IMR-90 (cell line): ENCODE measurements at regions not wholly inside any gene's neighbourhood (a gene's known extent, or its start where the extent isn't known, plus 50 kb on each side); places are given as distances from the start of the nearest gene placed in this dataset.

Source experiments
- ATAC-seq: fragments of 200-7000 bp; cut with Tn5 transposase; 2 replicates; pipeline ENCODE4 v1.9.1; 2020; ENCODE audit warnings: low read depth, mild to moderate bottlenecking, moderate library complexity
- BruUV-seq: library from RNA; stranded (reverse); fragments of 400-500 nt; replicated peaks from 2 replicates; lab custom pipeline; 2021; lab: Mats Ljungman, UMichigan
- CTCF ChIA-PET: fragments of 300-600 bp; formaldehyde crosslinking; extraction: SDS; loops from one replicate; lab custom pipeline; 2021; ENCODE audit warnings: antibody characterized with exemption; lab: Yijun Ruan, JAX
- POLR2A ChIA-PET: fragments of 300-600 bp; sonication (Branson Sonifier 250); formaldehyde crosslinking; loops from one replicate; lab custom pipeline; 2022; ENCODE audit warnings: antibody characterized with exemption; ENCODE audit not compliant: unreplicated experiment; lab: Charles Lee
- DNase-seq: peaks from one replicate; pipeline ENCODE4 v3.0.0; 2013
- H2AFZ ChIP-seq: replicated peaks from 2 replicates; pipeline ENCODE3; 2013; ENCODE audit warnings: low read length, mild to moderate bottlenecking; ENCODE audit not compliant: poor library complexity
- H2AK5ac ChIP-seq: 2 replicates; pipeline ENCODE4 v1.6.1; 2013; ENCODE audit warnings: low read depth, low read length, inconsistent platforms
- H2AK9ac ChIP-seq: replicated peaks from 2 replicates; pipeline ENCODE3; 2013; ENCODE audit warnings: mild to moderate bottlenecking, low read depth, low read length, moderate library complexity; ENCODE audit not compliant: poor library complexity
- H2BK120ac ChIP-seq: 2 replicates; pipeline ENCODE4 v1.6.1; 2013; ENCODE audit warnings: low read depth, low read length, inconsistent platforms
- H2BK15ac ChIP-seq: 3 replicates; pipeline ENCODE4 v1.6.1; 2013; ENCODE audit warnings: low read depth, low read length, inconsistent platforms
- H2BK20ac ChIP-seq: 2 replicates; pipeline ENCODE4 v1.6.1; 2013; ENCODE audit warnings: low read depth, mild to moderate bottlenecking, inconsistent platforms, low read length, moderate library complexity
- H2BK5ac ChIP-seq: 2 replicates; pipeline ENCODE4 v1.6.1; 2013; ENCODE audit warnings: mild to moderate bottlenecking, low read depth, low read length, inconsistent platforms; ENCODE audit not compliant: poor library complexity, severe bottlenecking
- H3K14ac ChIP-seq: replicated peaks from 2 replicates; pipeline ENCODE4 v1.6.1; 2013; ENCODE audit warnings: low read depth, low read length, inconsistent platforms
- H3K18ac ChIP-seq: 2 replicates; pipeline ENCODE4 v1.6.1; 2013; ENCODE audit warnings: low read depth, low read length, control low read depth
- H3K23ac ChIP-seq: 2 replicates; pipeline ENCODE4 v1.6.1; 2013; ENCODE audit warnings: low read depth, low read length, inconsistent platforms
- H3K27ac ChIP-seq: 2 replicates; pipeline ENCODE4 v1.5.1; 2013; ENCODE audit warnings: mild to moderate bottlenecking, control low read depth, low read length; ENCODE audit not compliant: insufficient read depth
- H3K27me3 ChIP-seq: 2 replicates; pipeline ENCODE4 v1.6.1; 2013; ENCODE audit warnings: low read length; ENCODE audit not compliant: control insufficient read depth, insufficient read depth
- H3K36me3 ChIP-seq: 2 replicates; pipeline ENCODE4 v1.6.1; 2013; ENCODE audit warnings: low read length, mixed read lengths; ENCODE audit not compliant: control insufficient read depth, insufficient read depth
- H3K4ac ChIP-seq: 2 replicates; pipeline ENCODE4 v1.6.1; 2013; ENCODE audit warnings: low read depth, low read length, inconsistent platforms
- H3K4me1 ChIP-seq: 2 replicates; pipeline ENCODE4 v1.6.1; 2013; ENCODE audit warnings: low read length, mixed read lengths; ENCODE audit not compliant: control insufficient read depth, insufficient read depth
- H3K4me2 ChIP-seq: 2 replicates; pipeline ENCODE4 v1.6.1; 2013; ENCODE audit warnings: low read depth, mild to moderate bottlenecking, control low read depth, low read length, moderate library complexity
- H3K4me3 ChIP-seq: 2 replicates; pipeline ENCODE4 v1.5.1; 2013; ENCODE audit warnings: low read depth, mild to moderate bottlenecking, control low read depth, low read length, moderate library complexity; ENCODE audit not compliant: insufficient read depth
- H3K56ac ChIP-seq: 2 replicates; pipeline ENCODE4 v1.6.1; 2013; ENCODE audit warnings: low read length, inconsistent platforms; ENCODE audit not compliant: insufficient read depth; ENCODE audit errors: extremely low read depth
- H3K79me1 ChIP-seq, 2 experiments: 2 replicates each; pipeline ENCODE4 v1.6.1; 2013; ENCODE audit warnings: low read length in 2 of 2, inconsistent platforms in 1 of 2, low read depth in 1 of 2
- H3K9ac ChIP-seq: 2 replicates; pipeline ENCODE4 v1.6.1; 2013; ENCODE audit warnings: low read depth, low read length, control low read depth
- H3K9me1 ChIP-seq: 2 replicates; pipeline ENCODE4 v1.6.1; 2013; ENCODE audit warnings: low read length, inconsistent platforms; ENCODE audit not compliant: insufficient read depth
- H3K9me3 ChIP-seq: 2 replicates; pipeline ENCODE4 v1.6.1; 2013; ENCODE audit warnings: low read length; ENCODE audit not compliant: control insufficient read depth, insufficient read depth
- H4K20me1 ChIP-seq: 2 replicates; pipeline ENCODE4 v1.6.1; 2013; ENCODE audit warnings: low read length, inconsistent platforms; ENCODE audit not compliant: insufficient read depth
- H4K5ac ChIP-seq: 2 replicates; pipeline ENCODE4 v1.6.1; 2013; ENCODE audit warnings: mild to moderate bottlenecking, low read depth, low read length, control low read depth
- H4K8ac ChIP-seq, 2 experiments: 2 replicates each; pipeline ENCODE4 v1.6.1; 2013; ENCODE audit warnings: low read depth in 2 of 2, low read length in 2 of 2, control low read depth in 1 of 2, inconsistent platforms in 1 of 2
- H4K91ac ChIP-seq: 2 replicates; pipeline ENCODE4 v1.6.1; 2013; ENCODE audit warnings: low read depth, low read length, inconsistent platforms; ENCODE audit not compliant: insufficient read depth
- BHLHE40 ChIP-seq: fragments of 150-350 bp; IDR thresholded peaks from 2 replicates; pipeline ENCODE4 v1.6.1; 2016; ENCODE audit warnings: mild to moderate bottlenecking, low read depth, low read length
- CHD1 ChIP-seq: IDR thresholded peaks from 2 replicates; pipeline ENCODE4 v1.6.1; 2012; ENCODE audit warnings: low read depth, low read length, improper control_type of control experiment
- CTCF ChIP-seq: conservative IDR thresholded peaks from 2 replicates; pipeline ENCODE4 v1.5.1; 2012; ENCODE audit warnings: mild to moderate bottlenecking, low read depth, low read length, improper control_type of control experiment
- NFE2L2 ChIP-seq: fragments of 150-350 bp; IDR thresholded peaks from 2 replicates; pipeline ENCODE4 v1.6.1; 2016; ENCODE audit warnings: low read depth, mild to moderate bottlenecking, low read length
- POLR2A ChIP-seq: IDR thresholded peaks from 2 replicates; pipeline ENCODE4 v1.6.1; 2012; ENCODE audit warnings: mild to moderate bottlenecking, low read depth, low read length
- RAD21 ChIP-seq: IDR thresholded peaks from 2 replicates; pipeline ENCODE4 v1.6.1; 2012; ENCODE audit warnings: low read length, improper control_type of control experiment
- RCOR1 ChIP-seq: IDR thresholded peaks from 2 replicates; pipeline ENCODE4 v1.6.1; 2012; ENCODE audit warnings: mild to moderate bottlenecking, low read length, improper control_type of control experiment; ENCODE audit not compliant: insufficient replicate concordance
- RFX5 ChIP-seq: IDR thresholded peaks from 2 replicates; pipeline ENCODE4 v1.8.0; 2012; ENCODE audit warnings: low read depth, mild to moderate bottlenecking, low read length, moderate library complexity
- WGBS, 2 experiments: methylation state at CpG; one replicate each; pipeline versions ENCODE4 v1.1.5 to v1.1.7; 2013; ENCODE audit warnings: missing lambda C conversion rate in 2 of 2; ENCODE audit not compliant: insufficient read length in 1 of 2; ENCODE audit errors: extremely low coverage in 2 of 2; 5-methylcytosine and 5-hydroxymethylcytosine counted together
- dilution Hi-C: fragments of 300-500 bp; cut with HindIII; formaldehyde crosslinking; loops from one replicate; pipeline ENCODE4 v1.14.3; 2018; ENCODE audit warnings: low sequenced_read_pairs; ENCODE audit not compliant: unreplicated experiment
- in situ Hi-C: fragments of 300-500 bp; cut with MboI; formaldehyde crosslinking; loops from 3 replicates; pipeline ENCODE4 v1.14.3; 2019; ENCODE audit warnings: low sequenced_read_pairs, inconsistent platforms, mixed read lengths
- intact Hi-C: fragments of 100-400 bp; cut with micrococcal nuclease; formaldehyde crosslinking; loops from 2 replicates; pipeline ENCODE4 v1.10.0; 2022

- TF ChIP-seq POLR2A (no peak), CHD1 (no peak), BHLHE40 (peak; percentile 90)
Measured at GRCh38 chr1:229204921-229205777, 65.8 kb upstream of the RAB4A start (continued).

GRCh38 chr1:229205854-229206253 lies 65.1 kb upstream of the RAB4A start:
- intact Hi-C loops: loop anchor here (5.0 kb wide), 1 partner anchor 244 kb away; no protein-coding TSS in a partner anchor
- 0 out of 2 replicates have a peak overlapping the region, but pooled peaks have one; percentile 75 for H2AK5ac ChIP-seq

More at GRCh38 chr1:229205854-229206253, 65.1 kb upstream of the RAB4A start:
- Histone ChIP-seq H2BK5ac (no peak overlapping the region), H3K56ac (no peak overlapping the region), H3K4me2 (no peak overlapping the region), H2BK20ac (peak overlapping the region; percentile 15; the same call in 1 of the 2 replicates), H2BK120ac (peak overlapping the region; percentile 30), H3K27ac (no peak overlapping the region), H3K18ac (peak overlapping the region; percentile 18; the same call in 1 of the 2 replicates), H4K91ac (peak overlapping the region; percentile 43; the same call in 1 of the 2 replicates), H3K9me1 (peaks cover 3% of the 10 kb centered on the region; the same call in 1 of the 2 replicates), H2BK15ac (0 out of 3 replicates have a peak overlapping the region, but pooled peaks have one; percentile 1), H2AK9ac (no peak overlapping the region), H3K36me3 (no peaks in the 10 kb centered on the region), H3K4me3 (no peak overlapping the region), H3K9ac (no peak overlapping the region), H3K4me1 (peaks cover 27% of the 10 kb centered on the region), H4K20me1 (no peaks in the 10 kb centered on the region), H3K79me1 (no peaks in the 10 kb centered on the region), H3K23ac (no peak overlapping the region), H3K14ac (no peak overlapping the region), H3K4ac (peak overlapping the region; percentile 13; the same call in 1 of the 2 replicates), H4K5ac (peak overlapping the region; percentile 27; the same call in 1 of the 2 replicates), H3K9me3 (no peaks in the 10 kb centered on the region), H2AFZ (no peak overlapping the region), H4K8ac (no peak overlapping the region), H3K27me3 (no peaks in the 10 kb centered on the region)
- no peak for DNase-seq
- in situ Hi-C loops (no loop called here), dilution Hi-C loops (no loop called here)
- ChIA-PET CTCF (no interaction called here), POLR2A (no interaction called here)
- TF ChIP-seq POLR2A: no peak
- TF ChIP-seq RFX5: no peak
- TF ChIP-seq CTCF: no peak
- TF ChIP-seq RAD21: no peak
- TF ChIP-seq NFE2L2: no peak
- no peak for TF ChIP-seq RCOR1
- ATAC-seq: no peak
- WGBS, 2 experiments: 86% methylated on average over 5 of the region's 8 CpGs; no CpG with 5 or more reads in 1 of the 2 experiments
- BruUV-seq: no TSS peak
